Esophagus squamous epithelium (tissue), 4 donors: ENCODE measurements at regions not wholly inside any gene's neighbourhood (a gene's known extent, or its start where the extent isn't known, plus 50 kb on each side); places are given as distances from the start of the nearest gene placed in this dataset.

Experiments
- POLR2A ChIP-seq, 4 donors: fragments of 450-650 bp; IDR thresholded peaks; one replicate each; pipeline ENCODE4 v1.6.1; 2017; ENCODE audit warnings: antibody characterized with exemption in 4 of 4, mild to moderate bottlenecking in 4 of 4, moderate library complexity in 3 of 4
- TF ChIP-seq, protein P1 (sequence below), 6 experiments: fragments of 450-650 bp in 4 of 6; fragments of 200-600 bp in 2 of 6; sonication (generic) in 2 of 6; IDR thresholded peaks; one replicate each; pipeline ENCODE4 v1.5.1; 2016 to 2019; ENCODE audit warnings: antibody characterized with exemption in 6 of 6, mild to moderate bottlenecking in 4 of 6, moderate library complexity in 4 of 6

DNA sequence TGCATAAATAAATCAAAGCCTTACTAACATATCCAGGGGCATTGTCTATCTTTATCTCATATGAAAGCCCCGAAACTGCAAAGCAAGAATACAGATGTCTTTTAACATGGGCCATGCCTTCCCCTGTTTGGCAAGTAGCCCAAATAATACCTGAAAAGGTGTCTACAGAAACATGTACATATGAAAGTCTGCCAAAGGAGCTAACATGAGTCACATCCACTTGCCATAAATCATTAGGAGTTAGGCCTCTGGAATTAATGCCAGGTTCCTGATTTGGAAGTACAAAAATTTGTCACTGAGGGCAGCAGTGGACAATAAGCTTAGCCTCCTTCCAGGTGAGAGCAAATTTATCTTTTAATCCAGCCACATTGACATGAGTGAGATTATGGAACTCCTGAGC, 85.5 kb upstream of the PGR start:
- TF ChIP-seq, protein P1, sequence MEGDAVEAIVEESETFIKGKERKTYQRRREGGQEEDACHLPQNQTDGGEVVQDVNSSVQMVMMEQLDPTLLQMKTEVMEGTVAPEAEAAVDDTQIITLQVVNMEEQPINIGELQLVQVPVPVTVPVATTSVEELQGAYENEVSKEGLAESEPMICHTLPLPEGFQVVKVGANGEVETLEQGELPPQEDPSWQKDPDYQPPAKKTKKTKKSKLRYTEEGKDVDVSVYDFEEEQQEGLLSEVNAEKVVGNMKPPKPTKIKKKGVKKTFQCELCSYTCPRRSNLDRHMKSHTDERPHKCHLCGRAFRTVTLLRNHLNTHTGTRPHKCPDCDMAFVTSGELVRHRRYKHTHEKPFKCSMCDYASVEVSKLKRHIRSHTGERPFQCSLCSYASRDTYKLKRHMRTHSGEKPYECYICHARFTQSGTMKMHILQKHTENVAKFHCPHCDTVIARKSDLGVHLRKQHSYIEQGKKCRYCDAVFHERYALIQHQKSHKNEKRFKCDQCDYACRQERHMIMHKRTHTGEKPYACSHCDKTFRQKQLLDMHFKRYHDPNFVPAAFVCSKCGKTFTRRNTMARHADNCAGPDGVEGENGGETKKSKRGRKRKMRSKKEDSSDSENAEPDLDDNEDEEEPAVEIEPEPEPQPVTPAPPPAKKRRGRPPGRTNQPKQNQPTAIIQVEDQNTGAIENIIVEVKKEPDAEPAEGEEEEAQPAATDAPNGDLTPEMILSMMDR (IDR thresholded peaks at IDR 0.05): no peak
- TF ChIP-seq POLR2A (IDR thresholded peaks at IDR 0.05): no peak
